Small intestine (tissue), 7 donors: ENCODE measurements at regions not wholly inside any gene's neighbourhood (a gene's known extent, or its start where the extent isn't known, plus 50 kb on each side); places are given as distances from the start of the nearest gene placed in this dataset.

Experiments
- DNase-seq, 2 donors: peaks; one replicate each; pipeline versions ENCODE4 v3.0.0 to v3.0.0-alpha.2; 2013
- FAIRE-seq: peaks from 2 replicates; lab custom pipeline; 2012; peaks lifted over from hg19 to GRCh38; lab: Jason Lieb, UNC
- H3K27ac ChIP-seq, 3 donors: one replicate each; pipeline ENCODE4 v1.5.1; 2013; ENCODE audit warnings: low read length in 2 of 3, mild to moderate bottlenecking in 2 of 3, control low read depth in 1 of 3, inconsistent platforms in 1 of 3, low read depth in 1 of 3, moderate library complexity in 1 of 3
- H3K27me3 ChIP-seq, 3 donors: one replicate each; pipeline ENCODE4 v1.6.1; 2013; ENCODE audit warnings: low read length in 3 of 3, inconsistent platforms in 1 of 3; ENCODE audit not compliant: control insufficient read depth in 3 of 3, insufficient read depth in 3 of 3
- H3K36me3 ChIP-seq, 3 donors: one replicate each; pipeline ENCODE4 v1.6.1; 2013; ENCODE audit warnings: low read length in 3 of 3, inconsistent platforms in 1 of 3, low read depth in 1 of 3, mild to moderate bottlenecking in 1 of 3, moderate library complexity in 1 of 3; ENCODE audit not compliant: control insufficient read depth in 3 of 3, insufficient read depth in 2 of 3
- H3K4me1 ChIP-seq, 3 donors: one replicate each; pipeline ENCODE4 v1.6.1; 2013; ENCODE audit warnings: low read length in 2 of 3, inconsistent platforms in 1 of 3, low read depth in 1 of 3, mild to moderate bottlenecking in 1 of 3, moderate library complexity in 1 of 3; ENCODE audit not compliant: control insufficient read depth in 3 of 3, insufficient read depth in 2 of 3
- H3K4me3 ChIP-seq, 3 donors: one replicate each; pipeline ENCODE4 v1.5.1; 2013; ENCODE audit warnings: low read length in 3 of 3, control low read depth in 1 of 3, inconsistent platforms in 1 of 3, low read depth in 1 of 3, mild to moderate bottlenecking in 1 of 3, moderate library complexity in 1 of 3
- H3K9me3 ChIP-seq, 2 donors: one replicate each; pipeline ENCODE4 v1.6.1; 2013; ENCODE audit warnings: low read depth in 1 of 2, low read length in 1 of 2; ENCODE audit not compliant: control insufficient read depth in 2 of 2, insufficient read depth in 1 of 2
- WGBS, 3 donors: extraction: QIAGEN DNeasy Blood & Tissue Kit; methylation state at CpG; one replicate each; pipeline ENCODE4 v1.1.7; 2013; 5-methylcytosine and 5-hydroxymethylcytosine counted together
- donor health status: healthy with polysubstance abuse.
- donor health status: control.
- donor health status: control.
- donor health status: Bipolar disorder and iron deficiency.
- donor health status: healthy.

DNA sequence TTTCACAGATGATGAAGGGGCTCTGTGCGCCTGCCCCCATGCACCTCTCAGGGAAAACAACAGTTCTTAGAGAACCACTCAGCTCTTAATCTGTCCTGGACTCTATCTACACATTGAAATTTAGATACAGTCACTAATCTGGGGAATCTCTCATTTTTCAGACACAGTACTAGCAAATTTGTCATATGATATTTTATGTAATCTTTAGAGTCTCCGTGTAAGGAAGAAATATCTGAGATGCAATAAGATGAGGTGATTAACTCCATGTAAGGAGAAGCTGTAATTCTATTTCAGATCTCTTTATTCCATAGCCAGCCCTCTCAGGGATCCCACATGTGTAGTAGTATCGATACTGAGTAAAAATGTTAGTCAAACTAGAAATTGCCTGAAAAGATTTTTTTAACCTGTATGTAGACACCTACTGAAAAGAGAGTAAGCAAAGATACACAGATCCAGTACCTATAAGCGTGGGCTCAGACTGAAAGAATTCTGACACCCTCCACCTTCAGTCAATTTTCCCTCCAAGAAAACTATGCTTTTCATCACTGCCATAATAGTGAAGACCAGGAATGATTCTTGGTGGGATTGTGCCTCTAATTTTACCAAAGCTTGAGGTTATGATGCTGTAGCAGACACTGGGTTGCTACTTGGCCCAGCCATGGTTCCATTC lies 279.6 kb upstream of the TMEM161B start:
- no peaks in the 10 kb centered on the region for H3K4me1 ChIP-seq
- no peak overlapping the region for H3K4me3 ChIP-seq
- 74 to 86% (median 76%) methylated on average over 4 of the region's 4 CpGs for WGBS, 3 donors
- H3K9me3 ChIP-seq, result no peaks in the 10 kb centered on the region
- FAIRE-seq, result no peak
- no peaks in the 10 kb centered on the region for H3K27me3 ChIP-seq
- no peak for DNase-seq
- H3K27ac ChIP-seq, result no peak overlapping the region
- H3K36me3 ChIP-seq, result no peaks in the 10 kb centered on the region

GRCh38 chr5:88545338-88545737 lies 276.7 kb upstream of the TMEM161B start:
- no peak for FAIRE-seq
- Histone ChIP-seq H3K27me3 (no peaks in the 10 kb centered on the region), H3K9me3 (no peaks in the 10 kb centered on the region), H3K4me1 (no peaks in the 10 kb centered on the region), H3K36me3 (no peaks in the 10 kb centered on the region), H3K27ac (no peak overlapping the region), H3K4me3 (no peak overlapping the region)
- DNase-seq, result no peak

- no peak overlapping the region for H3K4me3 ChIP-seq
- H3K9me3 ChIP-seq, result no peaks in the 10 kb centered on the region
- no peaks in the 10 kb centered on the region for H3K27me3 ChIP-seq
- H3K36me3 ChIP-seq, result no peaks in the 10 kb centered on the region
- 87 to 89% (median 88%) methylated on average over 3 of the region's 3 CpGs for WGBS, 3 donors
- no peaks in the 10 kb centered on the region for H3K4me1 ChIP-seq
- no peak overlapping the region for H3K27ac ChIP-seq
- FAIRE-seq, result no peak
- no peak for DNase-seq
Observed at GRCh38 chr5:88544671-88545070, 276.0 kb upstream of the TMEM161B start.

- H3K27me3 ChIP-seq, result no peaks in the 10 kb centered on the region
- no peaks in the 10 kb centered on the region for H3K4me1 ChIP-seq
- DNase-seq, result no peak
- H3K27ac ChIP-seq, result no peak overlapping the region
- no peaks in the 10 kb centered on the region for H3K36me3 ChIP-seq
- WGBS, 3 donors, result 74 to 81% (median 81%) methylated on average over 6 of the region's 6 CpGs
- H3K9me3 ChIP-seq, result no peaks in the 10 kb centered on the region
- H3K4me3 ChIP-seq, result no peak overlapping the region
- no peak for FAIRE-seq
Observed at GRCh38 chr5:88544136-88544645, 275.5 kb upstream of the TMEM161B start.

DNA sequence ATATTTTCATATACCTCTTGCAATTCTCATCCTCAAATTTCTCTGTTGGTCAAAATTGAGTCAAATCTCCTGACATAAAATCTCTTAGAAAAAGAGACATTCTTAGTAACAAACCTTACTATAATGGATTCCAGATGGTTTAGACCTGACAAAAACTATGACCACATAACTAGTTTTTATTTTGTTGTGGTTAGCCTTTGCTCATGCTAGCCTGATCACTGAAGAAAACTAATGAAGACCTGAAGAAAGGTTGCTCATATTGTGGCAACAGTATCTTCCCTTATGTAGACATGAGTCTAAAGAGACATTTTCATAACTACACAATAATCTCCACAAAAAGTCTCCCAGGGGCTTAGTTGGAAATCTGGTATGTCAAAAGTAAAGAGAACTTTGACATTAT lies 274.1 kb upstream of the TMEM161B start:
- no peak for FAIRE-seq
- DNase-seq, result no peak
- Histone ChIP-seq H3K9me3 (no peaks in the 10 kb centered on the region), H3K36me3 (no peaks in the 10 kb centered on the region), H3K27ac (no peak overlapping the region), H3K4me3 (no peak overlapping the region), H3K4me1 (no peaks in the 10 kb centered on the region), H3K27me3 (no peaks in the 10 kb centered on the region)

- H3K27me3 ChIP-seq, result no peaks in the 10 kb centered on the region
- H3K4me3 ChIP-seq, result no peak overlapping the region
- no peaks in the 10 kb centered on the region for H3K9me3 ChIP-seq
- no peak overlapping the region for H3K27ac ChIP-seq
- FAIRE-seq (no peak), DNase-seq (no peak)
- WGBS, 3 donors, result 63 to 71% (median 67%) methylated on average over 6 of the region's 6 CpGs
- H3K4me1 ChIP-seq, result no peaks in the 10 kb centered on the region
- no peaks in the 10 kb centered on the region for H3K36me3 ChIP-seq
Observed at GRCh38 chr5:88540471-88541115, 271.9 kb upstream of the TMEM161B start.

DNA sequence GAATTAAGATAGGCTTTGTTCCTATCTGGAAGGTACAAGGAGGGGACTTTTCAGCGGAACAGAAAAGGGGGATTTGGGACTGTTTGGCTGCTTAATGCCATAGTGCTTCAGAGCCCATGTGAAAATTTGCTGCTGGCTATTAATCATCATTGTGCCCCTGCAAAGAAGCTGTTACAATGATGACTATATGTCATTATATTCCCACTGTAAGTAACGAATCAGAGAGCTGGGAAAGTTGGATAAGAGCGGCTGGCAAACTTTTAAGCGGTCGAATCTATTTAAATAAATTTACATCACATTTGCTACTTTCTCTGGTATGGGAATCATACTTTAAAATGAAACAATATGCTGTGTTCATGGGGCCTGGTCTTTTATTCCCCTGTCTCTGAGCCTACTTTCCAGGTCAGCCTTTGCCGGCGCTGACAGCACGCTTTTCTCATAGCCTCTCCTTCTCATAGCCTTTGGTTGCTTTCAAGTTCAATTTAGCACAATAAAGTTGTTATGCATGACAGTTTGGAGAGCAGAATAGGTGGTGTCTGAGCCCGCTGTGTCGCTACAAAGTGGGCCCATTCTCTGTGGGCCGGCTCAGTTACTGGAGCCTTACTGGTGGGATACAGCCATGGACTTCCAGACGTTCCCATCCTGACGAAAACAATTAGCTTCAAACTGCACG lies 271.2 kb upstream of the TMEM161B start:
- no peaks in the 10 kb centered on the region for H3K9me3 ChIP-seq
- 60 to 83% (median 74%) methylated on average over 14 of the region's 14 CpGs for WGBS, 3 donors
- no peaks in the 10 kb centered on the region for H3K27me3 ChIP-seq
- H3K4me1 ChIP-seq, result no peaks in the 10 kb centered on the region
- no peak overlapping the region for H3K27ac ChIP-seq
- DNase-seq (no peak), FAIRE-seq (no peak)
- H3K36me3 ChIP-seq, result no peaks in the 10 kb centered on the region
- H3K4me3 ChIP-seq, result no peak overlapping the region

- Histone ChIP-seq H3K4me1 (no peaks in the 10 kb centered on the region), H3K4me3 (no peak overlapping the region), H3K27me3 (no peaks in the 10 kb centered on the region), H3K36me3 (no peaks in the 10 kb centered on the region), H3K9me3 (no peaks in the 10 kb centered on the region), H3K27ac (no peak overlapping the region)
- DNase-seq, result no peak
- 81 to 91% (median 81%) methylated on average over 4 of the region's 4 CpGs for WGBS, 3 donors
- FAIRE-seq, result no peak
Observed at GRCh38 chr5:88539026-88539425, 270.4 kb upstream of the TMEM161B start.
